K562 (cell line): ENCODE measurements at regions not wholly inside any gene's neighbourhood (a gene's known extent, or its start where the extent isn't known, plus 50 kb on each side); places are given as distances from the start of the nearest gene placed in this dataset.

Experiments used
- ARID4B ChIP-seq: sonication (generic); formaldehyde crosslinking; IDR thresholded peaks from 2 replicates; pipeline ENCODE4 v1.8.0; 2022; ENCODE audit warnings: mild to moderate bottlenecking, missing genetic modification reagents
- U2AF1 ChIP-seq: fragments of 200-400 bp; formaldehyde crosslinking; optimal IDR thresholded peaks from 2 replicates; pipeline ENCODE3; 2017; ENCODE audit warnings: mild to moderate bottlenecking, low read depth, low read length, moderate library complexity
- TF ChIP-seq, protein P1 (sequence below): fragments of 200-800 bp; sonication (Bioruptor generic); IDR thresholded peaks from 2 replicates; pipeline ENCODE4 v1.6.1; 2017; ENCODE audit warnings: missing genetic modification characterization, missing compliant biosample characterization
- TF ChIP-seq, protein P2 (sequence below), 3 experiments: fragments of 200-800 bp in 1 of 3; fragments of 250-450 bp in 1 of 3; fragments of 450-650 bp in 1 of 3; sonication (Bioruptor Pico) in 1 of 3; sonication (Bioruptor generic) in 1 of 3; formaldehyde crosslinking in 1 of 3; IDR thresholded peaks; 2 replicates each; pipeline versions ENCODE4 v1.6.1 to v1.8.0; 2016 to 2022; ENCODE audit warnings: mild to moderate bottlenecking in 2 of 3, missing genetic modification characterization in 2 of 3, missing compliant biosample characterization in 1 of 3, moderate library complexity in 1 of 3

- TF ChIP-seq U2AF1 (no peak), ARID4B (CRISPR knock-in tag) (no peak)
- TF ChIP-seq, protein P1, sequence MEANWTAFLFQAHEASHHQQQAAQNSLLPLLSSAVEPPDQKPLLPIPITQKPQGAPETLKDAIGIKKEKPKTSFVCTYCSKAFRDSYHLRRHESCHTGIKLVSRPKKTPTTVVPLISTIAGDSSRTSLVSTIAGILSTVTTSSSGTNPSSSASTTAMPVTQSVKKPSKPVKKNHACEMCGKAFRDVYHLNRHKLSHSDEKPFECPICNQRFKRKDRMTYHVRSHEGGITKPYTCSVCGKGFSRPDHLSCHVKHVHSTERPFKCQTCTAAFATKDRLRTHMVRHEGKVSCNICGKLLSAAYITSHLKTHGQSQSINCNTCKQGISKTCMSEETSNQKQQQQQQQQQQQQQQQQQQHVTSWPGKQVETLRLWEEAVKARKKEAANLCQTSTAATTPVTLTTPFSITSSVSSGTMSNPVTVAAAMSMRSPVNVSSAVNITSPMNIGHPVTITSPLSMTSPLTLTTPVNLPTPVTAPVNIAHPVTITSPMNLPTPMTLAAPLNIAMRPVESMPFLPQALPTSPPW (CRISPR knock-in tag), result no peak
- TF ChIP-seq, protein P2, sequence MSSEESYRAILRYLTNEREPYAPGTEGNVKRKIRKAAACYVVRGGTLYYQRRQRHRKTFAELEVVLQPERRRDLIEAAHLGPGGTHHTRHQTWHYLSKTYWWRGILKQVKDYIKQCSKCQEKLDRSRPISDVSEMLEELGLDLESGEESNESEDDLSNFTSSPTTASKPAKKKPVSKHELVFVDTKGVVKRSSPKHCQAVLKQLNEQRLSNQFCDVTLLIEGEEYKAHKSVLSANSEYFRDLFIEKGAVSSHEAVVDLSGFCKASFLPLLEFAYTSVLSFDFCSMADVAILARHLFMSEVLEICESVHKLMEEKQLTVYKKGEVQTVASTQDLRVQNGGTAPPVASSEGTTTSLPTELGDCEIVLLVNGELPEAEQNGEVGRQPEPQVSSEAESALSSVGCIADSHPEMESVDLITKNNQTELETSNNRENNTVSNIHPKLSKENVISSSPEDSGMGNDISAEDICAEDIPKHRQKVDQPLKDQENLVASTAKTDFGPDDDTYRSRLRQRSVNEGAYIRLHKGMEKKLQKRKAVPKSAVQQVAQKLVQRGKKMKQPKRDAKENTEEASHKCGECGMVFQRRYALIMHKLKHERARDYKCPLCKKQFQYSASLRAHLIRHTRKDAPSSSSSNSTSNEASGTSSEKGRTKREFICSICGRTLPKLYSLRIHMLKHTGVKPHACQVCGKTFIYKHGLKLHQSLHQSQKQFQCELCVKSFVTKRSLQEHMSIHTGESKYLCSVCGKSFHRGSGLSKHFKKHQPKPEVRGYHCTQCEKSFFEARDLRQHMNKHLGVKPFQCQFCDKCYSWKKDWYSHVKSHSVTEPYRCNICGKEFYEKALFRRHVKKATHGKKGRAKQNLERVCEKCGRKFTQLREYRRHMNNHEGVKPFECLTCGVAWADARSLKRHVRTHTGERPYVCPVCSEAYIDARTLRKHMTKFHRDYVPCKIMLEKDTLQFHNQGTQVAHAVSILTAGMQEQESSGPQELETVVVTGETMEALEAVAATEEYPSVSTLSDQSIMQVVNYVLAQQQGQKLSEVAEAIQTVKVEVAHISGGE (CRISPR knock-in tag; IDR thresholded peaks at IDR 0.05), result no peak
- TF ChIP-seq, all 486 proteins: peak for 0
Measured at GRCh38 chr12:124654666-124655047, 87.2 kb upstream of the NCOR2 start (continued).
